Fibroblast of peridontal ligament (primary cell): ENCODE measurements at regions not wholly inside any gene's neighbourhood (a gene's known extent, or its start where the extent isn't known, plus 50 kb on each side); places are given as distances from the start of the nearest gene placed in this dataset.
"Not testable (repeated sequence)": the region's sequence is repeated elsewhere in the genome, so short reads cannot be mapped to it uniquely, and the experiment has no call there.

Experiments used
- DNase-seq: peaks from one replicate; pipeline ENCODE4 v3.0.0-alpha.2; 2010; ENCODE audit errors: extremely low read depth

DNA sequence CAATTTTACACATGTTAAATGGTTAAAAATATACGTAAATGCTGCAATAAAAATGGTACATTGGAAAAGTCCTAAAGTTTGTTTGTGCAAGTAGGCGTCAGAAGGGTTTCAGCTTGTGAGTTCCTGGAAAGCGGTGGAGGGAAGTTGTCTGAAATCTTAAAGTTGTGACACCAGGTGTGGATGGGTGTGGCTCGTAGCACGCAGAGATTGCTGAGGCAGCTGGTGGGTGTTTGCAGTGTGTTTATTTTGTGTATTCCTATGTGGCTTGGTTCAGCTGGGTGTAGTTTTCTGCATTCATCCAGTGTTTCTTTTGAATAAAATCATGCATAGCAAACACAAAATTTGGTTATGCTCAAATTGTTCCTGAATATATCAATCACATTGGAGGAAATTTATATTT is 136.8 kb upstream of the TBX3 start:
- DNase-seq = no peak

DNA sequence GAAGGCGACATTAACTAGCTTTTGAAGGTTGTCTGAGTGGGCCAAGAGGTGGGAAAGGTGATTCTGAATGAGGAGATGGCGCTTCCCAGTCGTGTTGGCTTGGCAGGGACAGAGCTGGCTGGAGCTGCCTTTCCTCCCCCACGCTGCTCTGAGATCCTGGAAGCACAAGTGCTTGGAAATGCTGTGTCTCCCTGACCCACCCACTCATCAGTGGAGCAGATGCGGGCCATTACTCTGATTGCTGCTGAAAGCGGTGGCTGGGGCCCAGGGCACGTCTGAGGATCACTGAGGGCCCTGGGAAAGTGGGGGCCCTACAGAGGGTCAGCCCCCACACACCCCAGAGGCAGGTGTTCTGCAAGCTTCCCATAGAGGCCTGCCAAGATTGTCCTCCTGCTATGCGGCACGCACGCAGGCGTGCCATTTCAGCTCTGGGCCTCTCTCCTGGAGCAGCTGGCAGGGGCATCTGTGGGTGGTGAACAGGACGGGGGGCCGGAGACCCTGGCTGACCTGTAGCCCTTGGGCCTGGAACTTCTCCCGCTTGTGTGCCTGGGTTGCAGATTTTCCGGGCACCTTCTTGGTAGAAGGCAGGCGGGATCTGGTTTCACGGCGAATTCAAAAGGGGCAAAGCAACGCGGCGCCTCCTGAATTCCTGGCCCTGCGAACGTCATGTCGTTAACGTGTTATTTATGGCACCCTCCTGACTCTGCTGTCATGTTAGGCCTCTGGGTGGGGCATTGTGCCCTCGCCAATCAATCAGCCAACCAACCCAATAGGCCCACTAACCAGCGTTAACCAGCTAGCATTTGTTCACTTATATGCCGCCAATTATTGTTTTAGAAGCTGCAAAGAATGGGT is 133.8 kb upstream of the TBX3 start:
- DNase-seq = no peak

DNA sequence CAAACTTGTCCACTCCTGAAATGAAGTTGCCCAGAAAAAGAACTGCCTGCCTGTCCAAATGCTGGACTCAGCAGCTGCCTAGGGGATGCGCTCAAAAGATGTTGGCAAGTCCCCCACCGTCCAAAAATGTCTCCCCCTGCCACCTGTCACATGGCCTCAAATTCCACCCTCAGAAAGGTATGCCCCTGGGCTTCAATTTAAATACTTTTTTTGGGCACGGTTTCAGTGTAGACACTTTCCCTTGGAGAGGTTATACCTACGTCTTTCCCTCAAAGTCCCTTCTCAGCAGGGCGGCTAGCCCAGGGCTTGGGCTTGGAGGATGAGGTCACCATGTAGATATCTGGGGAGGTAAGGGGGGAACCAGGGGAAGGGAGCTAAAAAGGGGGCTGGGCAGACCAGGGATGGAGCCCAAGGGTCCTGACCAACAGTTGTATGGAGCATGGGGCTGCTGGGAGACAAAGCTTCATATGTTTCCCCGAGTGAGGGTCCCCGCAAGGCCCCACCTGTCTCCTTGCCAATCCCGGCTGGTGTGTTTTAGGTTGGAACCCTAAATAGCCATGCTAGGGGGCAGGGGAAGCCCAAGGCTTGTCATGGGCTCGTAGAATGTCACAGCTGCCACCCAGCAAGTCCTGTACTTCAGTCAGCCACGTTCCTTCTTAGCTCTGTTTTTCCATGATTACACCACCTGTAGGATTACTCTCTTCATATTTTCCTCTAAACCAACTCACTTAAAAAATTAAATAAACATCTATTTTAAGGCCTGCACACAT is 131.2 kb upstream of the TBX3 start:
- no peak for DNase-seq

DNA sequence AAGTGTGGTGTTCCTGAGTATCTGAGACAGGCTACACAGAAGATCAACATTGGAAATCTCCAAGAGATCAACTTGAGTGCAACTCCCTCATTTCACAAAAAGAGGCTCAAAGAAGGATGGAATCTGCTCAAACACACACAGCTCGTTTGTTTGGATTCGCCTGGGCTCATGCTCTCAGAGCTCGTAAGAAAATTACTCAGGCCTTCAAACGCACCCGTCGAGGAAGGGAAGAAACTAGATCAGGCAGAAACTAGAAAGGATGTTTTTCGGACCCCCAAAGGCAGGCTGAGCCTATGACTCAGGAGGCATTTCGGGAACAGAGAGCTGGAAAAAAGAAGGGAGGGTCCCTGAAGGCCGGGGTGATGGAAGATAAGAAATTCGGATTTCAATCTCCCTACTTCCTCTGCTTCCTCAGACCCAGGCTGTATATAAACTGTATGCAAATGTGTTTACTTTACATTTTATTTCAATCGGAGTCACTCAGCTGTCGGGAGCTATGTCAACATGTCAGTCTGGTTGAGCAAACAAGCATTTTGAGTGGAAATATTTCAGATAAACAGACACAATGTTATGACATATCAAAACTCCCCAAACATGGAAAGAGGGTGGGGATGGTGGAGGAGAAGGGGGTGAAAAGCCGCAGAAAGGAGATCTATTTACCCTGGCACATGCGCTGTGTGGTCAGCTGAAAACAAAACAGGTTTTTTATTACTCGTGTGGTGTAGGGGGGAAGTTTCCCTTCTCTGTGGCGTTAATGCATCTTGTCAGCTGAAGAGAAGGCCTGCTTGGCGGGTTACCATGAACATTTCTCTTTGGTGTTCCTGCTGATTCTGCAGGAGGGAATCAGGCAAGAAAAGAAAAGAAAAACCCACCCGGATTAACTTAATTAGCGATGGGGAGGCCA is 129.1 kb upstream of the TBX3 start:
- peak; percentile 73 for DNase-seq

DNA sequence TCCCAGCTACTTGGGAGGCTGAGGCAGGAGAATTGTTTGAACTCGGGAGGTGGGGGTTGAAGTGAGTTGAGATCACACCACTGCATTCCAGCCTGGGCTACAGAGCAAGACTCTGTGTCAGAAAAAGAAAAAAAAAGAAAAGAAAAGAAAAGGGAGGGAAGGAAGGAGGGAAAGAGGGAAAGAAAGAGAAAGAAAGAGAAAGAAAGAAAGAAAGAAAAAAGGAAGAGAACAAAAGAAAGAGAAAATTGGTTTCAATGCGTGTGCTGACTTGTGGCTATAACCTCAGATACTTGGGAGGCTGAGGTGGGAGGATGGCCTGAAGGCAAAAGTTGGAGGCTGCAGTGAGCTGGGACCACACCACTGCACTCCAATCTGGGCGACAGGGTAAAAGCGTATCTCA is 128.4 kb upstream of the TBX3 start:
- no peak for DNase-seq

DNA sequence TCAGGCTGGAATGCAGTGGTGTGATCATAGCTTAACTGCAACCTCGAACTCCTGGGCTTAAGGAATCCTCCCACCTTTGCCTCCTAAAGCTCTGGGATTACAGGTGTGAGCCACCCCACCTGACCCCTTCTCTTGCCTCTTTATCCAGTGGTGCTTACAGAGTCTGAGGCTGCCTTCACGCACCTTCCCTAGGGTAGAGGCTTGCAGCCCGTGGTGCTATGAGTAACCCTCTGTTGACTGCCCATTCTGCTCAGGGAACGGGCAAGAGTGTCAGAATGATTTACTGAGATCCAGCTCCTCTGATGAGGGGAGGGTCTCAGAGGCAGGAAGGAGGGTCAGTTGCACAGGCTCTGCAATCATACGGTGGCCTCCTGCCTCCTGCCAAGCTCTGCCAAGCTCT is 125.1 kb upstream of the TBX3 start:
- no peak for DNase-seq

DNA sequence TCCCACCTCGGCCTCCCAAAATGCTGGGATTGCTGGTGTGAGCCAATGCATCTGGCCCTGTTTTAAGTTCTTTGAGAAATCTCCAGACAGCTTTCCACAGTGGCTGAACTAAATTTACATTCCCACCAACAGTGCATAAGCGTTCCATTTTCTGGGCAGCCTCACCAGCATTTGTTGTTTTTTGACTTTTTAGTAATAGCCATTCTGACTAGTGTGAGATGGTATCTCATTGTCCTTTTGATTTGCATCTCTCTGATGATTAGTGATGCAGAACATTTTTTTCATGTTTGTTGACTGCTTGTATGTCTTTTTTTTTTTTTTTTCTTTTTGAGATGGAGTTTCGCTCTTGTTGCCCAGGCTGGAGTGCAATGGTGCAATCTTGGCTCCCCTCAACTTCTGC is 117.4 kb upstream of the TBX3 start:
- DNase-seq = not testable (repeated sequence)

DNA sequence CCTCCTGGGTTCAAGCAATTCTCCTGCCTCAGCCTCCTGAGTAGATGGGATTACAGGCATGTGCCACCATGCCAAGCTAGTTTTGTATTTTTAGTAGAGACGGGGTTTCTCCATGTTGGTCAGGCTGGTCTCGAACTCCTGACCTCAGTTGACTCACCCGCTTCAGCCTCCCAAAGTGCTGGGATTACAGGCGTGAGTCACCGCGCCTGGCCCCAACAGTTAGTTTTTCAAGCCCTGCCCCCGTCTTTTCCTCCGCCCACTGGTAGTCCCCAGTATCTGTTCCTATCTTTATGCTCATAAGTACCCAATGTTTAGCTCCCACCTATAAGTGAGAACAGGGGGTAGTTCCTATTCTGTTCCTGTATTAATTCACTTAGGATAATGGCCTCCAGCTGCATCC is 116.6 kb upstream of the TBX3 start:
- not testable (repeated sequence) for DNase-seq

DNA sequence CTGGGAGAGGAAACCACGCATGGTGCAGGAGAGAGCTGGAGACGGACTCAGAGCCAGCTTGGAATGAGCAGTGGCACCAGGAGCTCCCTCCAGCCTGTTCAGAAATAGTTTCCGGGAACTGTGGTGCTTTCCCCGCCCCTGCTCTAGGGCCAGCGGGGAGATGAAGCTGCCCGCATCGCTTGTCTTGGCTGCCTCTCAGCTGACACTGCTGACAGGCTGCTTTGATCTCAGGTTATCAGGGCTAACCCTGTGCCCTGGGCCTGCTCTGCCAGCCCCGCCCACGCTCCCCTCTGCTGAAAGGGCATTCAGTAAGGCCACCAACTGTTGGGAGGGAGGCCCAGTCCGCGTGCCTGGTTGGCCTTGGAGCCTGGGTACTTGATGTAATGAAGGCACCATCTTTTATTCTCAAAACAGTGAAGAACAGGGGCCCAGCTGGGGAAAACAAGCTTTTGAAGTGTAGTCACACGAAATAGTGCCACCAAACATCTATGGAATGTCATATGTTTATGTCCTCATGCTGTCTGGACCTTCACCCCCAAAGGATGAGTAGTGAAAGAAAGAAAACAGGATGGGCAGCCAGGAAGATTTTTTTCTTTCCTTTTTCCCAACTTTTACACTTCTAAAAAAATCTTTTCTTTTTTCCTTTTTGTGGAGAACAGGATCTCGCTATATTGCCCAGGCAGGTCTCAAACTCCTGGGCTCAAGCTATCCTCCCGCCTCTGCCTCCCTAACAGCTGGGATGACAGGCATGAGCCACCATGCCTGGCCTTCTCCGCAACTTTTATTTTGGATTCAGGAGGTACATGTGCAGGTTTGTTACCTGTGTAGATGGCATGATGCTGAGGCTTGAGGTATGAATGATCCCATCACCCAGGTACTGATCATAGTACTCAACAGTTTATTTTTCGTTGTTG is 115.9 kb upstream of the TBX3 start:
- no peak for DNase-seq

DNA sequence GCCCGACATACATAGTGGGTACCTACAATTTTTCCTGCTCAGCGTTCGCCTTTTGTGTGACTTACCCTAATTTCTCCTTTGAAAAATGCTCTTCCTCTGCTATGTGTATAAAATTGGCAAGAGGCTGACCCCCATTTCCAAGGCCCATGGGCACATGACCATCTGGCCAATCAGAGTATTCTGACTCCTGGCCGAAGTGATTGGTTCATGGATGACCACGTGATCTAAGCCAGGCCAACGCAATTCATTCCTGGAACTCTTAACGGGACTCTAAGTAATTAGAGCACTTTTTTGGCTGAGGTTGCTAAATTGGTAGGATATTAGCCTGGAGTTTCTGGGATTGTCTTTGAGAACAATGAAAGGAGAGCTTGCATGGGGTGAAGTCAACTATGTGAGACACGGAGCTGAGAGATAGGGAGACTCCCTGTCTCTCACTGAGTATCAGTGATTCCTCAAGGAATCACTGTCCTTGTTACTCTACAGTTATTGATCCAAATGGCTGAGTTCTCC is 110.1 kb upstream of the TBX3 start:
- no peak for DNase-seq

DNA sequence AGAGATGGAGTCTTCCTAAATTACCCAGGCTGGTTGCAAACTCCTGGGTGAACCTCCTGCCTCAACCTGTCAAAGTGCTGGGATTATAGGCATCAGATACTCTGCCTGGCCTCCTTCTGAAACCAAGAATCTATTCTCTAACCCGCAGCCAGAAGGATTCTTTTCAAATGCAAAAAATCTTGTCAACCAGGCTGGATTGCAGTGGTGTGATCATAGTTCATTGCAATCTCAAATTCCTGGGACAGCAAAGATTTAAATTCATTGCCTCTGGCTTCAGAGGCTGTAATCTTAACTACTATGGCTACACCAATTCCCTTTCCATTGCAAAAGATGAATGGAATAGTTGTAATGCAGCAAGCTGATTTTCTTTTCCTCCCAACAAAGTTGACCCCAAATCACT is 106.3 kb upstream of the TBX3 start:
- no peak for DNase-seq

DNA sequence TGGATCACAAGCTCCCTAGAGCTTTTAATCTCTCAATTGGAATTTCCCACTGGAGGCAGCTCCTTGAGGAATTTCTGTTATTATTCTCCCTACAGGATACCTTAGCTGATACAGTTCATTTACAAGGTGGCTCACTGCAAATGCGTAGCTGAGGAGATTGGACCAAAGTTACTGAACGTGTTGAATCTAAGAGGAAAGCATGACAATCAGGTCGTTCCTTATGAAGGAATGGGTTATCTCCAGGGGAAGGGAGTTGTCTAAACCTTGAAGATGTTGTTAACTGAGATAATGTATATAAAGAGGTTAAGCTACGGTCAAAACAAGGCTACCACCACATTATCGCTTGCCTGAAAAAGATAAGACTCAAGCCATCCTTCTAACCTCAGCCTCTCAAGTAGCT is 105.8 kb upstream of the TBX3 start:
- no peak for DNase-seq

DNA sequence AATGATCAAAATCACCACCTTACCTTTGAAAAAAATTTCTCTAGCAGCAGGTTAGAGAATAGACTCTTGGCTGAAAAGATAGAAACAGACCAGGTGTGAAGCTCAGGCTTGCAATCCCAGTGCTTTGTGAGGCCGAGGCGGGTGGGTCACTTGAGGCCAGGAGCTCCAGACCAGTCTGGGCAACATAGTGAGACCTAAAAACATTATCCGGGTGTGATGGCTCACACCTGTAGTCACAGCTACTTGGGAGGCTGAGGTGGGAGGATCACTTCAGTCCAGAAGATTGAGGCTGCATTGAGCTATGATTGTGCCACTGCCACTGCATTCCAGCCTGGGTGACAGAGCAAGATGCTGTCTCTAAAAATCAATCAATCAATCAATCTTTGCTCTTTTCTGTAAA is 105.3 kb upstream of the TBX3 start:
- no peak for DNase-seq

DNA sequence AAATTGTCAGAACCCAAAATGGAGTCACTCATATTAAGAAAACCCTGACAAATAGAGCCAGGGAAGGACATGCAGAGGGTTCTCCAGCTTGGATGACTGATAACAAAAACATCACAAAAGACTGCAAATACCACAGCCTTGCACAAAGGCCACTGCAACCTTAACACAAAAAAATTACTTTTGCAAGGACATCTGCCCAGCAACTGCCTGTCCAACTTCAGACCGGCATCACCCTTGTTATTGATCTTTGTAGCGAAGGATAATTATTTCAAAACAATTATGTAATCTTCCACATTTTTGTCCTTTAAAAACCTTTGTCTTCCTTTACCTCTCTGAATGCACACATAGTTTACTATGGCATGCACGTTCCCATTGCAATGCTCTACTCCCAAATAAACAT is 100.6 kb upstream of the TBX3 start:
- DNase-seq = no peak

DNA sequence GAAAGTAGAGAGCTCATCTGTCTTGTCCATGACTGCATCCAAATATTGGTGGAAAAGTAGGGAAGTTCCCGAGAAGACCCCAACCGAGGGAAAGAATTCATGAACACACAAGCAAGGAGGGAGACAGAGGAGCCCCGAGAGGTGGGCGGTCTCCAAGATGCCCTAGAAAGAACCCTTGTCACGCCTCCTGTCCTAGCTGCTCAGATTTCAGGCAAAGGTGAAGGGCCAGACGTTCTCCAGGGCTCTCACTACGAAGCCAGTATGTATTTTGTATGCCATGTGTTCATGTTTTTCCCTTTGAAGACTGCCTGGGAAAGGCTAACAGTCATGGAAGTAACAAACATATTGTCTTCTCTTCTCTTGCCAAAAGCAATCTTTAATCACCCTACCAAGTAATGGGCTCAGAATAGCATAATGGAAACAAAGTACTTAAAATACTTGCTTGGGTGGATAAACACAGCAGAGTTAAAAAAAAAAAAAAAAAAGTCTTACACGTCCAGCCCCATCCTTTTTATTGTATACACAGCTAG is 99.2 kb upstream of the TBX3 start:
- DNase-seq = peak; percentile 21

DNA sequence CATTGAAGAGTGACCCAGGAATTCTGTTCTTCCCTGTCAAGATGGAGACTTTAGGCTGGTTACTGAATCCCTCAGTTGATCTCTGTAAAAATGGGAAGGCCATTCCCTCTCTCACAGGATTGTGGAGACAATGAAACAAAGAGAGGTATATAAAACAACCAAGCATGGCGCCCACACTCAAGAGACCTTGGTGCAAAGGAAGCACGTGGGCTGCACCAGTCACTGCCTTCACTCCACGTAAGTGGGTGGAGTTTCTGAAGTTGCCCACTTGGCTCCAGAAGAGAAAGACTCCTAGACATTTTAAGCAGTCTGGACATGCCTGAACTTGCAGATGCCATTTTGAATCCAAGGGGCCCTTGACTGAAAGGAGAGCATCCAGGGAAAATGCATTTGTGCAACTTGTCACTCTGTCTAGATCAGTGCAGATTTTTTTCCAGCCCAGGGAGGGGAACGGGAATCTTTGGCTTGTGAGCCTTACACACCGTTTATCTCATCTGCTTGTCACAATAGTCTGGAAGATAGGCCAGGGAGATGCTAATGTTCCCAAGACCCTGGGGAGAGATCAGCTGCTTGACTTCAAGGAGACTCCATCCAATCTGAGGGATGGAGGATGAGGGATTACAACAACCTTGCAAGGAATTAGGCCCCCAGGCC is 96.9 kb upstream of the TBX3 start:
- no peak for DNase-seq

DNA sequence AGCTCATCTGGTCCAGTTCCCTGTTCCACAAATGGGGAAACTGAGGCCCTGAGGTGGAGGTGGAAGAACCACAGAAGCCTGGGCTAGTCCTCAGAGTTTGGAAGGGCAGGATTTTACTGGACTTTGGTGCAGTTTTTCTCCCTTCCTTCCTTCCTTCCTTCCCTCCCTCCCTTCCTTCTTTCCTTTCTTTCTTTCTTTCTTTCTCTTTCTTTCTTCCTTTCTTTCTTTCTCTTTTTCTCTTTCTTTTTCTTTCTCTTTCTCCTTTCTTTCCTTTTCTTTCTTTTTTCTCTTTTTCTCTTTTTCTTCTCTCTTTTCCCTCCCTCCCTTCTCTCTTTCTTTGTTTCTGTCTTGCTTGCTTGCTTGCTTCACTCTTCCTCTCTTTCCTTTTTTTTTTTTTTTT is 95.7 kb upstream of the TBX3 start:
- DNase-seq = no peak

DNA sequence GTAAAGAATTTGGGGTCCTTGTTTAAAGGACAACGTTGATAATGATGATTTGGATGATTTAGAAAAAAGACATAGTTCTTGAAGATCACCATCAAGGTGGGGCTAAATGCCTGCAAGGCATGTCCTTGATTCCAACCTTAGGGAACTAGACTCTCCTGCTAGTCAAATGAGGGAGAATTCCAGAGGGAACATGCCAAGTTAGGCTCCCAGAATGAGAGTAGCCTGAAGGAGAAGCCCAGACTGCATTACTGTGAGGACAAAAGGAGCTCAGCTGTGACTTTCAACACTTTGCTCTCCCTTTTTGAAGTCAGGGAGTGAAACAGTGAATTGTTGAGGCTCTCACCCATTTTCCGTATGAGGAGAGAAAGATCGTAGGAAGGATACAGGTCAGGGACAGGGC is 95.2 kb upstream of the TBX3 start:
- no peak for DNase-seq

DNA sequence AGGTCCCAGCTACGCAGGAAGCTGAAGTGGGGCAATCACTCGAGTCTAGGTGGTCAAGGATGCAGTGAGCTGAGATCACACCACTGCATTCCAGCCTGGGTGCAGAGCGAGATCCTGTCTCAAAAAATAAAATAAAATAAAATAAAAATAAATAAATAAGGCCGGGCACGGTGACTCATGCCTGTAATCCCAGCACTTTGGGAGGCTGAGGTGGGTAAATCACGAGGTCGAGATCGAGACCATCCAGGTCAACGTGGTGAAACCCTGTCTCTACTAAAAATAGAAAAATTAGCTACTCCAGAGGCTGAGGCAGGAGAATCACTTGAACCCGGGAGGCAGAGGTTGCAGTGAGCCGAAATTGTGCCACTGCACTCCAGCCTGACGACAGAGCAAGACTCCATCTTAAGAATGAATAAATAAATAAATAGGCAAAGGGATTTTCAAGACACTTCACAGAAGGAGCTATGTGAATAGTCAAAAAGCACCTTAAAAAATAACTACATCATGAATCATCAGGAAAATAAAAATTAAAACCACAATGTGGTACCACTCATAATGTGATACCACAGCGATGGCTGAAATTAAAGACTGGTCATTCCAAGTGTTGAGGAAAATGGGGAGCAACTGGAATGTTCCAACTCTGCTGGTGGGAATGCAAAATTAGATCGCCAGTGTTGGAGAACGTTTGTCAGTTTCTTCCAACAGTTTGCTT is 92.9 kb upstream of the TBX3 start:
- peak; percentile 46 for DNase-seq

DNA sequence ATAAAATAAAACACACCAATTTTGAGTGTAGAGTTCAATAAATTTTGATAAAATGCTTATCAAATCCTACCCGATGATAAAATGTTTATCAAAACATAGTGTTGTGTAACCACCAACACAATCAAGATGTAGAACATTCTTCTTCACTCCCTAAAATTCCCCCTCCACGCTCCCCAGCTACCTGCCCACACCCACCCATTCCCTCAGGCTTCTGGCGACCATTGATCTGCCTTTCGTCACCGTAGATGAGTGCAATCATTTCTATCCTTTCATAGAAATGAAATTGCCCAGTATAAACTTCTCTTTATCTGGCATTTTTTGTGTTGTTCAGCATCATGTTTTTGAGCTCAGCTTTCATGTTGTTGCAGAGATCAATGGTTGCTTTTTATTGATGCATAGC is 90.7 kb upstream of the TBX3 start:
- no peak for DNase-seq
